CD4-positive, alpha-beta T cell (primary cell): ENCODE measurements at regions not wholly inside any gene's neighbourhood (a gene's known extent, or its start where the extent isn't known, plus 50 kb on each side); places are given as distances from the start of the nearest gene placed in this dataset.

Source experiments
- ATAC-seq: fragments of 200-7000 bp; cut with Tn5 transposase; one replicate; pipeline ENCODE4 v1.10.0; 2022; ENCODE audit warnings: mild to moderate bottlenecking; ENCODE audit not compliant: poor library complexity
- CTCF ChIA-PET: fragments of 350-600 bp; sonication (Branson Sonifier 250); formaldehyde crosslinking; loops from one replicate; lab custom pipeline; 2021; ENCODE audit warnings: antibody characterized with exemption, inconsistent platforms; lab: Charles Lee
- POLR2A ChIA-PET: fragments of 350-600 bp; sonication (Branson Sonifier 250); formaldehyde crosslinking; loops from one replicate; lab custom pipeline; 2021; ENCODE audit warnings: antibody characterized with exemption, inconsistent platforms; lab: Charles Lee
- DNase-seq, 14 experiments: peaks; one replicate each; pipeline ENCODE4 v3.0.0-alpha.2; 2013 to 2020; ENCODE audit warnings: mixed read lengths in 2 of 14
- H3K27ac ChIP-seq, 2 donors: one replicate each; pipeline versions ENCODE4 v1.5.1 to v1.7.0; 2013; ENCODE audit warnings: low read length in 2 of 2, low read depth in 1 of 2, mild to moderate bottlenecking in 1 of 2
- H3K27me3 ChIP-seq, 2 experiments: 1 replicate in 1 of 2; 2 replicates in 1 of 2; pipeline versions ENCODE4 v1.6.1 to v1.7.0; 2013; ENCODE audit warnings: low read length in 2 of 2, control low read depth in 1 of 2, mild to moderate bottlenecking in 1 of 2, moderate library complexity in 1 of 2; ENCODE audit not compliant: insufficient read depth in 2 of 2, control insufficient read depth in 1 of 2
- H3K36me3 ChIP-seq: one replicate; pipeline ENCODE4 v1.6.1; 2013; ENCODE audit warnings: low read length, control low read depth; ENCODE audit not compliant: insufficient read depth
- H3K4me1 ChIP-seq: one replicate; pipeline ENCODE4 v1.6.1; 2013; ENCODE audit warnings: low read length, control low read depth; ENCODE audit not compliant: insufficient read depth
- H3K4me3 ChIP-seq: one replicate; pipeline ENCODE4 v1.5.1; 2013; ENCODE audit warnings: mild to moderate bottlenecking, low read length, moderate library complexity
- H3K9me3 ChIP-seq, 2 experiments: 1 replicate in 1 of 2; 2 replicates in 1 of 2; pipeline versions ENCODE4 v1.6.1 to v1.7.0; 2013; ENCODE audit warnings: low read length in 2 of 2, mild to moderate bottlenecking in 2 of 2, control low read depth in 1 of 2, moderate library complexity in 1 of 2; ENCODE audit not compliant: control insufficient read depth in 1 of 2, insufficient read depth in 1 of 2
- H3K27ac Mint-ChIP-seq: one replicate; pipeline ENCODE4 v1.8.0; 2020; ENCODE audit warnings: mixed read lengths
- H3K27me3 Mint-ChIP-seq: one replicate; pipeline ENCODE4 v1.8.0; 2021; ENCODE audit warnings: mixed read lengths
- H3K36me3 Mint-ChIP-seq: one replicate; pipeline ENCODE4 v1.8.0; 2021; ENCODE audit warnings: low read depth, mixed read lengths
- H3K4me1 Mint-ChIP-seq: one replicate; pipeline ENCODE4 v1.8.0; 2021; ENCODE audit warnings: low read depth, mixed read lengths
- H3K4me3 Mint-ChIP-seq: one replicate; pipeline ENCODE4 v1.8.0; 2020; ENCODE audit warnings: mild to moderate bottlenecking, mixed read lengths
- H3K9me3 Mint-ChIP-seq: one replicate; pipeline ENCODE4 v1.8.0; 2020; ENCODE audit warnings: mixed read lengths
- intact Hi-C, 2 experiments: fragments of 100-400 bp; cut with DNase I in 1 of 2; cut with micrococcal nuclease in 1 of 2; formaldehyde crosslinking; loops; one replicate each; pipeline versions ENCODE4 v1.15.1 to v1.9.0; 2023 to 2025; cut with DNase I, micrococcal nuclease
- TF ChIP-seq, protein P1 (sequence below): fragments of 200-600 bp; IDR thresholded peaks from one replicate; pipeline ENCODE4 v1.8.0; 2022; ENCODE audit warnings: antibody characterized with exemption, mild to moderate bottlenecking

DNA sequence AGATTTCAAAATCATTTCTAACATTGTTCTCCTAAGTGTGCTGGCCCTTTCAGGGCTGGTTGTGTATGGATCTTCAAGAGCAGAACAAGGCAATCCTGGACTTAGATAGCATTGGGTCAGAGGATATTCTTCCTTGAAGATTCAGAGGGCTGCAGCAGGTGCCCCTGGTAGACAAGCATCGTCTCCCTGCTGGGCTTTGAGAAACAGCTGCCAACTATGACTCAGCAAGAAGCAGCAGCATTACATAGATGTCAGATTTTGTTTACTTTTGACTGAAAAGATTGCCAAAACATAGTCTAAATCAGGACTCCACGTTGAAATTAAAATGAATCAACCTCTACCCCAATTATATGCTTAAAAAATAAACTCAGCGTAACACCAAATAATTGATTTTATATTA lies 618.8 kb downstream of the SOCS6 start:
- Histone ChIP-seq H3K4me3 (no peak overlapping the region), H3K9me3 (no peaks in the 10 kb centered on the region), H3K36me3 (no peaks in the 10 kb centered on the region), H3K4me1 (no peaks in the 10 kb centered on the region), H3K27me3 (no peaks in the 10 kb centered on the region), H3K27ac (no peak overlapping the region)
- H3K27ac Mint-ChIP-seq, result no peak overlapping the region
- no peak for ATAC-seq
- TF ChIP-seq, protein P1, sequence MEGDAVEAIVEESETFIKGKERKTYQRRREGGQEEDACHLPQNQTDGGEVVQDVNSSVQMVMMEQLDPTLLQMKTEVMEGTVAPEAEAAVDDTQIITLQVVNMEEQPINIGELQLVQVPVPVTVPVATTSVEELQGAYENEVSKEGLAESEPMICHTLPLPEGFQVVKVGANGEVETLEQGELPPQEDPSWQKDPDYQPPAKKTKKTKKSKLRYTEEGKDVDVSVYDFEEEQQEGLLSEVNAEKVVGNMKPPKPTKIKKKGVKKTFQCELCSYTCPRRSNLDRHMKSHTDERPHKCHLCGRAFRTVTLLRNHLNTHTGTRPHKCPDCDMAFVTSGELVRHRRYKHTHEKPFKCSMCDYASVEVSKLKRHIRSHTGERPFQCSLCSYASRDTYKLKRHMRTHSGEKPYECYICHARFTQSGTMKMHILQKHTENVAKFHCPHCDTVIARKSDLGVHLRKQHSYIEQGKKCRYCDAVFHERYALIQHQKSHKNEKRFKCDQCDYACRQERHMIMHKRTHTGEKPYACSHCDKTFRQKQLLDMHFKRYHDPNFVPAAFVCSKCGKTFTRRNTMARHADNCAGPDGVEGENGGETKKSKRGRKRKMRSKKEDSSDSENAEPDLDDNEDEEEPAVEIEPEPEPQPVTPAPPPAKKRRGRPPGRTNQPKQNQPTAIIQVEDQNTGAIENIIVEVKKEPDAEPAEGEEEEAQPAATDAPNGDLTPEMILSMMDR, result no peak
- peaks cover 8% of the 10 kb centered on the region for H3K9me3 Mint-ChIP-seq
- CTCF ChIA-PET, result no interaction called here
- intact Hi-C loops, result no loop called here
- POLR2A ChIA-PET, result no interaction called here
- peaks cover 25% of the 10 kb centered on the region for H3K4me1 Mint-ChIP-seq
- DNase-seq, result no peak
- no peak overlapping the region for H3K4me3 Mint-ChIP-seq
- H3K36me3 Mint-ChIP-seq, result no peaks in the 10 kb centered on the region
- H3K27me3 Mint-ChIP-seq, result no peaks in the 10 kb centered on the region

DNA sequence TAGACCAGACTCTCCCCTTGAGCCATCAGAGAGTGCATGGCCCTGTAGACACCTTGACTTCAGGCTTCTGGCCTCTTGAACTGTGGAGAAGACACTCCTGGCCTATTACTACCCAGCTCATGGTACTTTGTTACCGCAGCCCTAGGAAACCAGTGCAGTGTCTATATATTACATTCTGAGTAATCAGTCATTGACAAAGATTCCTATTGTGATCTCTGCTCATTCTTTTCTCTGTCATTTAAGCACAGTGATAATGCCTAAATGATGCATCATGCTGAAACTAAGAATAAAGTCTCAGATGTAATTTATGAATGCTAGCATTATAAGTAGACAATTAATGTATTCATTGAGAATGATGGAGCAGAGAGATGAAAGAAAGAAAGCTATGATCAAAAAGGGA lies 603.5 kb downstream of the SOCS6 start:
- TF ChIP-seq, protein P1, result no peak
- Histone ChIP-seq H3K27ac (no peak overlapping the region), H3K9me3 (peaks cover 0 to 3% of the 10 kb centered on the region in 2 experiments), H3K4me1 (no peaks in the 10 kb centered on the region), H3K27me3 (no peaks in the 10 kb centered on the region), H3K36me3 (no peaks in the 10 kb centered on the region), H3K4me3 (no peak overlapping the region)
- no peaks in the 10 kb centered on the region for H3K4me1 Mint-ChIP-seq
- H3K27me3 Mint-ChIP-seq, result no peaks in the 10 kb centered on the region
- DNase-seq (no peak), ATAC-seq (no peak)
- H3K4me3 Mint-ChIP-seq, result no peak overlapping the region
- ChIA-PET POLR2A (no interaction called here), CTCF (no interaction called here)
- intact Hi-C loops, result no loop called here
- H3K36me3 Mint-ChIP-seq, result no peaks in the 10 kb centered on the region
- H3K27ac Mint-ChIP-seq, result no peak overlapping the region
- H3K9me3 Mint-ChIP-seq, result peaks cover 6% of the 10 kb centered on the region

DNA sequence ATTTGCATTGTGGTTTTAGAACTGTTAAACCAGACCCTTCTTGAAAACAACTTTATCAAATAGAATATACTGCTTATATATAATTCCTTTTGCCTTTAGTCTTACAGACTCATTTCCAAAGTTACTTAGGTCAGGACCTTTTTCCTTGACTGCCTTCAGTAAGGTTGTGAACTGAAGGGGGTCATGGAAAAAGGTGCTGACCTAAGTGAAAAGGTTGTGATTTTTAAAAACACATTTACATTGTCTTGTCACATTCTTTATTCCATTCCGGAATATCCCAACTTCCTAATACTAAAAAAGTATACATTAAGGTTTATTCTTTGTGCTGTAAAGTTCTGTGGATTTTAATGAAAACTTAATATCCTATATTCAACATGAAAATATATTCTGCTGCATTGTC lies 581.4 kb downstream of the SOCS6 start:
- Histone ChIP-seq H3K27me3 (no peaks in the 10 kb centered on the region), H3K27ac (no peak overlapping the region), H3K4me3 (no peak overlapping the region), H3K36me3 (no peaks in the 10 kb centered on the region), H3K9me3 (peaks cover 0 to 2% of the 10 kb centered on the region in 2 experiments), H3K4me1 (no peaks in the 10 kb centered on the region)
- CTCF ChIA-PET, result no interaction called here
- POLR2A ChIA-PET, result no interaction called here
- intact Hi-C loops, result no loop called here
- H3K27ac Mint-ChIP-seq, result no peak overlapping the region
- H3K4me1 Mint-ChIP-seq, result no peaks in the 10 kb centered on the region
- no peak for ATAC-seq
- H3K36me3 Mint-ChIP-seq, result no peaks in the 10 kb centered on the region
- H3K4me3 Mint-ChIP-seq, result no peak overlapping the region
- TF ChIP-seq, protein P1, result no peak
- no peaks in the 10 kb centered on the region for H3K27me3 Mint-ChIP-seq
- peaks cover 5% of the 10 kb centered on the region for H3K9me3 Mint-ChIP-seq
- DNase-seq, result no peak
